A673 (cell line): ENCODE measurements at regions not wholly inside any gene's neighbourhood (a gene's known extent, or its start where the extent isn't known, plus 50 kb on each side); places are given as distances from the start of the nearest gene placed in this dataset.
A peak's percentile ranks its signal among the peaks of the same experiment; 100 is the strongest.

Source experiments
- BruUV-seq: library from RNA; stranded (reverse); fragments of 400-500 nt; replicated peaks from 2 replicates; lab custom pipeline; 2021; lab: Mats Ljungman, UMichigan
- CTCF ChIA-PET: fragments of 300-600 bp; sonication (Branson Sonifier 250); formaldehyde crosslinking; loops from one replicate; lab custom pipeline; 2022; ENCODE audit warnings: antibody characterized with exemption; lab: Charles Lee
- POLR2A ChIA-PET: fragments of 300-600 bp; sonication (Branson Sonifier 250); formaldehyde crosslinking; loops from one replicate; lab custom pipeline; 2022; ENCODE audit warnings: antibody characterized with exemption; ENCODE audit not compliant: low non-redundant PET; lab: Charles Lee
- DNase-seq: peaks from one replicate; pipeline ENCODE4 v3.0.0-alpha.2; 2015; ENCODE audit warnings: low spot score
- H3K27ac ChIP-seq: fragments of 200-600 bp; sonication (generic); 2 replicates; pipeline ENCODE4 v1.5.1; 2016; ENCODE audit warnings: mixed run types, low read depth, mild to moderate bottlenecking, mixed read lengths, antibody characterized with exemption, low read length; ENCODE audit not compliant: poor library complexity, severe bottlenecking
- H3K27me3 ChIP-seq: fragments of 200-600 bp; sonication (generic); replicated peaks from 2 replicates; pipeline ENCODE4 v1.6.1; 2017; ENCODE audit warnings: mixed run types, low read depth, mild to moderate bottlenecking, mixed read lengths, antibody characterized with exemption, low read length; ENCODE audit not compliant: insufficient read depth, poor library complexity
- H3K36me3 ChIP-seq: fragments of 200-600 bp; sonication (generic); 2 replicates; pipeline ENCODE4 v1.6.1; 2016; ENCODE audit warnings: mixed run types, mild to moderate bottlenecking, mixed read lengths, antibody characterized with exemption, low read length; ENCODE audit not compliant: insufficient read depth, poor library complexity, severe bottlenecking
- H3K4me1 ChIP-seq: fragments of 200-600 bp; sonication (generic); 2 replicates; pipeline ENCODE4 v1.6.1; 2017; ENCODE audit warnings: mixed run types, mild to moderate bottlenecking, mixed read lengths, antibody characterized with exemption, low read length; ENCODE audit not compliant: insufficient read depth, poor library complexity, severe bottlenecking
- H3K4me3 ChIP-seq: fragments of 200-600 bp; sonication (generic); 2 replicates; pipeline ENCODE4 v1.5.1; 2016; ENCODE audit warnings: low read depth, mixed run types, mild to moderate bottlenecking, mixed read lengths, low read length; ENCODE audit not compliant: poor library complexity, severe bottlenecking
- H3K9me3 ChIP-seq: fragments of 200-600 bp; sonication (generic); 2 replicates; pipeline ENCODE4 v1.6.1; 2016; ENCODE audit warnings: mixed run types, low read depth, mild to moderate bottlenecking, mixed read lengths, antibody characterized with exemption, low read length; ENCODE audit not compliant: poor library complexity, severe bottlenecking
- CTCF ChIP-seq: fragments of 300-800, 200-600 bp; sonication (generic); conservative IDR thresholded peaks from 2 replicates; pipeline ENCODE4 v1.5.1; 2017; ENCODE audit warnings: low read depth, mild to moderate bottlenecking, antibody characterized with exemption, low read length, moderate library complexity, mixed read lengths
- EZH2 ChIP-seq: fragments of 200-600 bp; sonication (generic); IDR thresholded peaks from 2 replicates; pipeline ENCODE4 v1.6.1; 2017; ENCODE audit warnings: borderline replicate concordance, low read depth, mild to moderate bottlenecking, mixed read lengths, antibody characterized with exemption, low read length; ENCODE audit not compliant: poor library complexity, severe bottlenecking
- intact Hi-C: fragments of 100-400 bp; cut with micrococcal nuclease; formaldehyde crosslinking; loops from one replicate; pipeline ENCODE4 v1.10.0; 2022; ENCODE audit not compliant: unreplicated experiment

- no peaks in the 10 kb centered on the region for H3K36me3 ChIP-seq
- no peaks in the 10 kb centered on the region for H3K4me1 ChIP-seq
- no peak overlapping the region for H3K4me3 ChIP-seq
- no peak for DNase-seq
- no peaks in the 10 kb centered on the region for H3K27me3 ChIP-seq
- no peaks in the 10 kb centered on the region for H3K9me3 ChIP-seq
- POLR2A ChIA-PET: no interaction called here
- intact Hi-C loops: no loop called here
- CTCF ChIA-PET: no interaction called here
- BruUV-seq: no TSS peak
- no peak for TF ChIP-seq EZH2
- no peak for TF ChIP-seq CTCF
- no peak overlapping the region for H3K27ac ChIP-seq
These were observed 155.3 kb upstream of the ALKAL2 start for GRCh38 chr2:443216-443615.

DNA sequence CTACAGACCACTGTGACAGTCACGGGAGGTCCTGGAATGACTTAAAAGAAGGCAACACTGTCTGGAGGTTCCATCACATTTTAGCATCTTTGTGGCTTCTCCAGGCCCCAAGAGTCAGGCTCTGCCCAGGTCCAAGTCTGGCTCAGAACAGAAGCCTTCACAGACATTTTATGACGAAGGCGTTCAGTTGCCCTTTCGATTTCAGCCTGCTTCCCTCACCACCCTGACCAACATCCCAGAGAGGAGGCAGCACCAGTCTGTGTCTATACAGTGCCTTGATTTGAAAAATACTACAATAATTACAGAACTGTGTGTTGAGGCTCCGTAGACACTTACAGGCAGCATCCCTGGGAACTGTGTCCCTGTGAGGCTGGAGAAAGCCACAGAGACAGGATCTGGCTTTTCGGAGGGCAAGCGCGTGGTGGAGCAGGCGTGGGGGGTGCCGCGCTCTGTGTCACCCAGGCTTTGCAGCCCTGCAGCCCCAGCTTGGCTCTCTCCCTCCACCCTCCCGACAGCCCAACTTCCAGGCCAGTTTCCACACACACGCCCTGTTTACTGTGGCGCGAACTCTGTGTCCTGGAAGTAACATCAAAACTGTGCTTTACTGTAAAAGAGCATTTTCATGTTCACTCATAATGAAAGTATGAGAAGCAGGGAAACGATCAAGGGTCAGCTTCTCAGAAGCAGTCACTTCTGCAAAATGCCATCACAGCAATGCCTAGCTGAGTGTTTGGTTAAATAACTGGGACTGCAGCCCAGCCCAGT lies 153.5 kb upstream of the ALKAL2 start:
- TF ChIP-seq CTCF (no peak), EZH2 (no peak)

DNA sequence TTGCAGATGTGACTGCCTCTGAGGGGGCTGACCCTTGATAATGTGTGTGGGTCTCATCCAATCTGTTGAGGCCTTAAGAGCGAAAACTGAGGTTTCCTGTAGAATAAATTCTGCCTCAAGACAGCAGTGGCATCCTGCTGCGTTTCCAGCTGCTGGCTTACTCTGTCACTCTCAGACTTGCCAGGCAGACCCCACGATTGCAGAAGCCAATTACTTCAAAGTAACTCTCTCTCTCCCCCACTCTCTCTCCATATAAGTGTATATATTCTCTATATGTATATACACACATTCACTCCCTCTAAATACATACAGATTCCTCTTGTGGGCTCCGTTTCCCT lies 152.5 kb upstream of the ALKAL2 start:
- H3K9me3 ChIP-seq: no peaks in the 10 kb centered on the region
- POLR2A ChIA-PET: no interaction called here

More for the DNA sequence above, 153.5 kb upstream of the ALKAL2 start:
- ChIA-PET CTCF (no interaction called here), POLR2A (no interaction called here)
- no peaks in the 10 kb centered on the region for H3K9me3 ChIP-seq
- intact Hi-C loops: no loop called here
- no peak overlapping the region for H3K4me3 ChIP-seq
- BruUV-seq: no TSS peak
- H3K4me1 ChIP-seq: no peaks in the 10 kb centered on the region
- no peaks in the 10 kb centered on the region for H3K27me3 ChIP-seq
- H3K27ac ChIP-seq: no peak overlapping the region
- DNase-seq: no peak
- H3K36me3 ChIP-seq: no peaks in the 10 kb centered on the region

More for the DNA sequence above, 152.5 kb upstream of the ALKAL2 start:
- no TSS peak for BruUV-seq
- CTCF ChIA-PET: no interaction called here
- Histone ChIP-seq H3K27ac (no peak overlapping the region), H3K4me3 (no peak overlapping the region), H3K27me3 (no peaks in the 10 kb centered on the region), H3K36me3 (no peaks in the 10 kb centered on the region), H3K4me1 (no peaks in the 10 kb centered on the region)
- DNase-seq: peak; percentile 15
- no peak for TF ChIP-seq EZH2
- TF ChIP-seq CTCF: no peak
- intact Hi-C loops: no loop called here
